ENCODE measurements at regions not wholly inside any gene's neighbourhood (a gene's known extent, or its start where the extent isn't known, plus 50 kb on each side); places are given as distances from the start of the nearest gene placed in this dataset.
"Not testable (repeated sequence)": the region's sequence is repeated elsewhere in the genome, so short reads cannot be mapped to it uniquely, and the experiment has no call there.

DNA sequence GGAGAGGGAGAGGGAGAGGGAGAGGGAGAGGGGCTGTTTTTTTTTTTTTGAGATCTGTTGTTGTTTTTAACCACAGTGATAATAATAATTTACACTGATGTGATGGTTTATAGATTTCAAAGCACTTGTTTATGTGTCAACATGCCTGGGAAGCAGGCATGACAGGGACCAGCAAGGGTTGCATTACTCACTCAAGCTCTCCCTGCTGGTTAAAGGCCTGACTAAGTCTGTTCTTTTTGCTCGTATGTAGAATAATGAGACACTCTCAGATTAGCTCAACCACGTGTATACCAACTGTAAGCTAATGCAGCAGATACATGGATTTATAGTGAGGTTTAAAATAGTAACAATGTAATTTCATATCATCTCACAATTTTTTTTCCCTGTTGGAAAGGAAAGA lies 134.6 kb upstream of the BOD1L1 start:
- DNase-seq (ENCODE audit: low read depth in 2 of 2): no peak

DNA sequence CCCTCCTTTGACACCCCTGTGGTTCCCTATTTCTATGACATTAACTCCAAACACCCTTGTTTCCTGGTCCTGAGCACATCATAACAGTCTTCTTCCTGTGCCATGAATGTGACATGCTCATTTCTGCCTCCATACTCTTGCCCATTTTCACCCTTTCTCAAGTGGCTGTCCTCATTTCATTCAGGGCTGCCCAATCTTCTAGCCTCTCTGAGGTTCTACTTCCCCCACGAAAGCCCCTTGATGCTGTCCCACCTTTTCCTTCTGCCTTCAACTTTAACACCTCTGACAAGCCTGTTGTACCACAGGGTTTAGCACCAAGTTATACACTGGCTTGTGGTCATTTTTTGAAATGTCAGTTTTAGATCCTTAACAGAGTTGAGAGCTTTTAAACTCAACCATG lies 136.2 kb upstream of the BOD1L1 start:
- no peak for DNase-seq (ENCODE audit: low read depth in 2 of 2)

- no peak for DNase-seq (ENCODE audit: low read depth in 2 of 2)
These were observed 138.0 kb upstream of the BOD1L1 start for GRCh38 chr4:13765539-13765938.

DNA sequence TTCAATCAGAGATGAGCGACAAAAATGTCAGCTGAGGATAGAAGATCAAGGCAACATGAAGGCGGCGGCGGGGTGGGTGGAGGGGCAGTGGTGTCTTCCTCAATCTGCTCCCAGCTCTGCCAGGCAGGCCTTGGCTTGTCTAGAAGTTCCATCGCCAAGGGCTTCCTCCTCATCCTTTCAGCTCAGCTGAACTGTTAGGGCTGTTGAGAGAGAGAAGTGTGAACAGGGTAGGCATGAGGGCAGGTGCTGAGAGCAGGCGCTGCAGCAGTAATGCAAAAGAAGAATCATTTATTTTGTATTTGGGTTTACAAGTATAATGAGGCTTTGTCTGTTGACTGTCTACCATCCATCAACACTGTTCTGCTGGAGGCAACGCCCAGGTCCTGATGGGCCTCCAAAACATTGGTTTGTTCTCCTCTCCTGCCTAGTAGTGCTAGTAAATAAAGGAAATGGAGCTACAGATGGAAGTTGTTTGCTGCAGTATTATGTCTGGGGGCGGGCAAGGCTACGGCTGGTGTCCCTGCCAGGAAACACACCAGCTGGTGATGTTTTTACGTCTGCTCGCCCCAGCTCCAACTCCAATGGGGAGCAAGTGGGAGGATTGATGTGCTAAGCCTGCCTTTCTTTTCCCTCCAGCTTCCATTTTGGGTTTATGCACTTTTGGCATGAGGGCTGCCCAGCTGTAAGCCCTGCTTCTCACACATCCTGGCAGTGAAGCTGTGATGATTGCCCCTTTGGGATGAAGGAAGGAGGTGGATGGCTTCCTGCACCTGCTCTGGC lies 139.4 kb upstream of the BOD1L1 start:
- no peak for DNase-seq (ENCODE audit: low read depth in 2 of 2)

DNA sequence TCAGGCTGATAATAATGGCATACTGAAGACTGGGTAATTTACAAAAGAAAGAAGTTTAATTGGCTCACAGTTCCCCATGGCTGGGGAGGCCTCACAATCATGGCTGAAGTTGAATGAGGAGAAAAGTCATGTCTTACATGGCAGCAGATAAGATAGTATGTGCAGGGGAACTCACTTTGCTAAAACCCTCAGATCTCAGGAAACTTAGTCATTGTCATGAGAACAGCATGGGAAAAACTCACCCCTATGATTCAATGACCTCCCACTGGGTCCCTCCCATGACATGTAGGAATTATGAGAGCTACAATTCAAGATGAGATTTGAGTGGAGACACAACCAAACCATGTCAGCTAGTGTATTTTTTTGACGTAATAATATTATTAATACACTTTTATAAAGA lies 149.8 kb upstream of the BOD1L1 start:
- no peak for DNase-seq (ENCODE audit: low read depth in 2 of 2)

- DNase-seq (ENCODE audit: low read depth in 2 of 2): no peak
These were observed 150.8 kb upstream of the BOD1L1 start for GRCh38 chr4:13778367-13778766.

- no peak for DNase-seq (ENCODE audit: low read depth in 2 of 2)
These were observed 154.7 kb upstream of the BOD1L1 start for GRCh38 chr4:13782231-13782630.

- no peak for DNase-seq (ENCODE audit: low read depth in 2 of 2)
These were observed 156.4 kb upstream of the BOD1L1 start for GRCh38 chr4:13783800-13784411.

DNA sequence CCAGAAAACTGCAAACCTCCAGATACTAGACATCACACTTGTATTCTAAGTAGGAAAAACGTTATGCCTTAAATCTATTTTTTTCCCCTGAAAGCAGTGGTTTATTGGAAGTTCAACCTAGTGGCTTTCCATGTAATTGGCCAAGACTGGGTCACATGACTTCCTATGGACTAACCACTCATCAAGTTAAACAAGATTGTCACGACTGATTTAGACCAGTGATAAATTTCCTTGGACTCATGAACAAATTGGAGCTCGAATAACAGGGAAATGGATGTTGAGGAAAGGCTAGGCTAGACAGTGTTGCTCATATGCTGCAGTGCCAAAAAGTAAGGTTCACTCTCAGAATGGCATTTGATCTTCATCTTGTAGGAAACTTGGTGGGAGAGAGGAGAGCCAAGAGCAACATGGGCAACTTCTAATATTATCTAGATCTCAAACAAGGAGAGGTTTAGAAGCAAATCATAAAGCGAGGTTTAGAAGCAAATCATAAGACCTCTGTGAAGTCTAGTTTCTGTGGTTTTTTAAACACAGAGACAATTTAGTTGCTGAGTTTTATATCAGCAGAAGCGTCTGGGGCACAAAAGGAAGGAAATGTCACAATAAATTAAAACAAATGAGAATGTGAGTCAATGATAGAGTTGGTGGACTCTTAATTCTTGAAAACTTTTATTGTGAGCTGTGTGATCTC lies 165.6 kb upstream of the BOD1L1 start:
- no peak for DNase-seq (ENCODE audit: low read depth in 2 of 2)

DNA sequence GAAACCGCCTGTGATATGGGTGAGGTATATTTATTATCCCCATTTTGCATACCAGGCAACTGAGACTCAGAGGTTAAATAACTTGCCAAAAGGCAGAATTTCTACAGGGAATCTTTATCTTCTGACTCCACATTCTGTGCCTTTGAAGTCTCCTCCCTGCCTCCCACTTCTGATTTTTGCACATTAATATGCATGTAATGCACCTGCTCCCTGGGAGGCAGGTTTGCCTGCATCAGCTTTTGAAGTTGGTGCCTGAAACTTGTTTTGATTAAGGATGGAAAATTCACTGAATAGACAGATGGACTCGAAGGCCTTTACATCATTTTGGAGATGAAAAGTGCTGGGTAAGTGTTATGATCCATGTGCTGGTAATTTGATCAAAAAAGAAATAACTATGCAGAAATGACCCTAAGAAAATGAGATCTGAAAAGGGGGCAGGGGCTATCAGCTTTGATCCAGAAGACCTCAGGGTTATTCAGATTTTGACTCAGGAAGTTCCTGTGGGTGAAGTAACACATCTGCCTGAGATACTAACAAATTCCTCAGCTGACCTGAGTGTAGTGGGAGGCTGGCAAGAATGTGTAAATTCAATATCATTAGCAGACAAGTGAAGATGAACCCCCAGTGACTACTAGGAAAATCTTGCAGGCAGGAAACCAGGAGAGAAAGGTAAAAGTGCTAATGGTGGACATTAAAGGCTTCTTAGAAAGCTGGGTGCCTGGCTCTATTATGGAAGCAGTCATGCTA lies 167.5 kb upstream of the BOD1L1 start:
- DNase-seq (ENCODE audit: low read depth in 2 of 2): no peak

GRCh38 chr4:13797061-13797460 lies 169.5 kb upstream of the BOD1L1 start:
- DNase-seq (ENCODE audit: low read depth in 2 of 2): no peak

GRCh38 chr4:13815231-13815630 lies 187.7 kb upstream of the BOD1L1 start:
- DNase-seq (ENCODE audit: low read depth in 2 of 2): no peak

GRCh38 chr4:13816472-13816871 lies 188.9 kb upstream of the BOD1L1 start:
- no peak for DNase-seq (ENCODE audit: low read depth in 2 of 2)

- no peak for DNase-seq (ENCODE audit: low read depth in 2 of 2)
These were observed 194.0 kb upstream of the BOD1L1 start for GRCh38 chr4:13821522-13821921.

- not testable (repeated sequence) for DNase-seq (ENCODE audit: low read depth in 2 of 2)
These were observed 198.3 kb upstream of the BOD1L1 start for GRCh38 chr4:13825822-13826221.

DNA sequence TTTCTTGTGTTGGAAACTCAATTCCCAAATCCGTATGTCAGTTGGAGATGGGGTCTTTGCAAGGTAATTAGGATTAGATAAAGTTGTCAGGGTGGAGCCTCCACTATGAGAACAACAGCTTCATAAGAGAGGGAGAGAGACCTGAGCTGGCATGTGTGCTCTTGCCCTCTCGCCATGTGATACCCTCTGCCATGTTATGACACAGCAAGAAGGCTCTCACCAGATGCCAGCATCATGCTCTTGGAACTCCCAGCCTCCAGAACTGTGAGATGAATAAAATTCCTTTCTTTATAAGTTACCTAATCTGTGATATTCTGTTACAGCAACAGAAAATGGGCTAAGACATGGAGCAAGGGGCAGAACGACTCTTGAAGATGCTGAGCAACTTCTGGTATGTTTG lies 201.9 kb upstream of the BOD1L1 start:
- no peak for DNase-seq (ENCODE audit: low read depth in 2 of 2)

DNA sequence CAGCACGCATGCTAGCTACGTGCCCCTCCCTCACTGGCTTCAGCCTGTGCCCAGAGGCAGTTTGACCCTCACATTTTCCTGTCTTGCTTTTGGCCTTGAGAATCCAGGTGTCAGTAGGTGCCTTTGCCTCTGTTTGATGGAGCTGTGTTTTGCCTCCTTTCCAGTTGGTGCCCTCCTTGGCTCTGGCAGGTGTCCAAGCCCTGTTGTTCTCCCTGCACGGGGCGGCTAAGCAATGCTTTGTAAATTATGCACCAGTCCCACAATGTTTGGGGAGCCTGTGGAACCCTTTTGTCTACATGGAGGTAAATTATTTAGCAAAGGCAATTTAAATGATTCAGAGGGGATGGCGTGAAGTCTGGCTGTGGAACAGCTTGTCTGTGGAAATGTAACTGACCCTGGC lies 202.9 kb upstream of the BOD1L1 start:
- no peak for DNase-seq (ENCODE audit: low read depth in 2 of 2)

DNA sequence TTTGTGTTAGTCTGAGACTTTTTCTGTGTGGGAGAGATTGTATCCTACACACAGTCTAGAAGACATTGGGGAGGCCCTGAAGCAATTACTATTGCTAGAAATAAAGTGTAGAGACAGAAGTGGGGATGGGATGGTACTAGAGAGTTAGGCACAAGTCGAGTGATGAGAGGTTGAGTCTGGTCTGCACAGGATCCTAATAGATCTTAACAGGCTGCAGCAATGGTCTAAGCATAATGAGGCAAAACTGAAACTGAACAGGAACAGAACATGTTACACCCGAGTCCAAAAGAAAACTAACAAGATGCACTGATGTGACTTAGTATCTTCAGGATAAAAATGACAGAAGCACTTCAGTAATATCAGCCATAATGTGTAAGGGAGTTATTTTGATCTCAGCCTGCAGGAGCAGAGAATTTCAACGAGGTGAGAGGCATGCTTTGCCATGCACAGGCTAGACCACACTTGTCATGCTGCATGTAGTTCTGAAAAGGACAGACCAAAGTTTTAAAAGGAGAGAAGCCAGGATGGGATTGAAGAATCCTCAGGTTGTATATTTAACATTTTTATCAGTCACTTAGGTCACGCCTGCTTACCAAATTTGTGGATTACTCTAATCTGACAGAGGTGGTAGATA lies 205.8 kb upstream of the BOD1L1 start:
- DNase-seq (ENCODE audit: low read depth in 2 of 2): no peak

DNA sequence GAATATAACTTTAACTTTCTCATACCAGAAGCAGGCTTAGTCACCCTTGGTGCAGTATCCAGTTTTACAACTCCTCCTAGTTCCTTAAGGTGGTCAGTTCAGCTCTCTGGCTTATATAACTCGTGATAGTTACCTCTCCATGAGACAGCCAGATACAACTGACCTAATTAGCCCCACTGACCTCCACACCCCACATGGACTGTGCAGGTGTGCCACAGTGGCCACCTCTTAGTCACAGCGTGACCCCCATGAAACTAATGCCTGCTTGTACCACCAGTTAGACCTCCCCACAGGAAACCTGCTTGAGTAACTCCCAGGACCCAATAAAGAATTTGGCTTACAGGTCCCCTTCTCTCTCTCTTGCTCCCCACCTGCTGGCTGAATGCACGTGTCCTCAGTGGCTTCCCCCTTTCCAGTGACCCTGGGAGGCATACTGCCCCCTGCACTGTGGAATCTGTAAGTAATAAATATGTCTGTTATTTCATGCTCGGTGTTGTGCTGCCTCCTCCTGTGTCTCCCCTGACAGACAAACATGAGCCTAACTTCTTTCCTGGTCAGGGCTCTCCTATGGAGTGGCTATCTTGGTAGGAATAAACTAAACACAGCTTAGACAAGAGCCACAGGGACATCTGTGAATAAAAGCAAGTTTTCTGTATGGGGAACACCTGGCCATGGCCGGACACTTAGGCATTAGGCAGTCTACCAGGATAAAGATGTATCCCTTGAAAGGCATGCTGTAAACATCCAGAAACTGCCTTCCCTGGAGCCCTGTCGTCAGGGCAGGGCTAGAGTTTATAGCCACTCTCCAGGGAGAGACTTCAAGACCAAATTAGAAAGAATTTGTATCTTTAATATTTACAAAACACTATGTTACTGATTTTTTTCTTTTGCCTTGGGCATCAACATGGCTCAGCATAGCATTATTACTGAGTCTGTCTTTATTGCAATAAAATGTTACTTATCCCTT lies 209.7 kb upstream of the BOD1L1 start:
- no peak for DNase-seq (ENCODE audit: low read depth in 2 of 2)

GRCh38 chr4:13840502-13841190 lies 213.1 kb upstream of the BOD1L1 start:
- no peak for DNase-seq (ENCODE audit: low read depth in 2 of 2)

Data from fibroblast of skin of left quadriceps (primary cell).